GM11168 (cell line): ENCODE measurements at regions not wholly inside any gene's neighbourhood (a gene's known extent, or its start where the extent isn't known, plus 50 kb on each side); places are given as distances from the start of the nearest gene placed in this dataset.

ENCODE experiments used
- in situ Hi-C: fragments of 300-500 bp; cut with MboI; formaldehyde crosslinking; loops from one replicate; pipeline ENCODE4 v1.12.0; 2022; ENCODE audit warnings: low sequenced_read_pairs; ENCODE audit not compliant: unreplicated experiment

GRCh38 chr2:220144411-220144810 is 517.0 kb downstream of the SLC4A3 start:
- in situ Hi-C loops: no loop called here

- in situ Hi-C loops: no loop called here
Observed at GRCh38 chr2:220147161-220148038, 520.0 kb downstream of the SLC4A3 start.

GRCh38 chr2:220148471-220149248 is 521.2 kb downstream of the SLC4A3 start:
- in situ Hi-C loops: no loop called here

GRCh38 chr2:220151341-220151740 is 523.9 kb downstream of the SLC4A3 start:
- in situ Hi-C loops: no loop called here

GRCh38 chr2:220152281-220152935 is 525.0 kb downstream of the SLC4A3 start:
- in situ Hi-C loops: no loop called here

GRCh38 chr2:220153118-220153517 is 525.7 kb downstream of the SLC4A3 start:
- in situ Hi-C loops: no loop called here

GRCh38 chr2:220154304-220154703 is 526.9 kb downstream of the SLC4A3 start:
- in situ Hi-C loops: no loop called here

GRCh38 chr2:220157312-220157711 is 529.9 kb downstream of the SLC4A3 start:
- in situ Hi-C loops: no loop called here

- in situ Hi-C loops: no loop called here
Observed at GRCh38 chr2:220159738-220160137, 532.3 kb downstream of the SLC4A3 start.

- in situ Hi-C loops: no loop called here
Observed at GRCh38 chr2:220162320-220162719, 534.9 kb downstream of the SLC4A3 start.

GRCh38 chr2:220163486-220163885 is 536.1 kb downstream of the SLC4A3 start:
- in situ Hi-C loops: no loop called here

- in situ Hi-C loops: no loop called here
Observed at GRCh38 chr2:220165401-220165800, 538.0 kb downstream of the SLC4A3 start.

- in situ Hi-C loops: no loop called here
Observed at GRCh38 chr2:220166616-220167015, 539.2 kb downstream of the SLC4A3 start.

- in situ Hi-C loops: no loop called here
Observed at GRCh38 chr2:220167956-220168355, 540.5 kb downstream of the SLC4A3 start.

GRCh38 chr2:220168891-220169546 is 541.6 kb downstream of the SLC4A3 start:
- in situ Hi-C loops: no loop called here

GRCh38 chr2:220174826-220175225 is 547.4 kb downstream of the SLC4A3 start:
- in situ Hi-C loops: no loop called here

- in situ Hi-C loops: no loop called here
Observed at GRCh38 chr2:220175967-220176366, 548.5 kb downstream of the SLC4A3 start.

GRCh38 chr2:220178991-220179695 is 551.7 kb downstream of the SLC4A3 start:
- in situ Hi-C loops: no loop called here

GRCh38 chr2:220181165-220181564 is 553.7 kb downstream of the SLC4A3 start:
- in situ Hi-C loops: no loop called here

GRCh38 chr2:220182790-220183189 is 555.4 kb downstream of the SLC4A3 start:
- in situ Hi-C loops: no loop called here
